IMR-90 (cell line): ENCODE measurements at regions not wholly inside any gene's neighbourhood (a gene's known extent, or its start where the extent isn't known, plus 50 kb on each side); places are given as distances from the start of the nearest gene placed in this dataset.

Experiments
- ATAC-seq: fragments of 200-7000 bp; cut with Tn5 transposase; 2 replicates; pipeline ENCODE4 v1.9.1; 2020; ENCODE audit warnings: low read depth, mild to moderate bottlenecking, moderate library complexity
- BruUV-seq: library from RNA; stranded (reverse); fragments of 400-500 nt; replicated peaks from 2 replicates; lab custom pipeline; 2021; lab: Mats Ljungman, UMichigan
- CTCF ChIA-PET: fragments of 300-600 bp; formaldehyde crosslinking; extraction: SDS; loops from one replicate; lab custom pipeline; 2021; ENCODE audit warnings: antibody characterized with exemption; lab: Yijun Ruan, JAX
- POLR2A ChIA-PET: fragments of 300-600 bp; sonication (Branson Sonifier 250); formaldehyde crosslinking; loops from one replicate; lab custom pipeline; 2022; ENCODE audit warnings: antibody characterized with exemption; ENCODE audit not compliant: unreplicated experiment; lab: Charles Lee
- DNase-seq: peaks from one replicate; pipeline ENCODE4 v3.0.0; 2013
- H2AFZ ChIP-seq: replicated peaks from 2 replicates; pipeline ENCODE3; 2013; ENCODE audit warnings: low read length, mild to moderate bottlenecking; ENCODE audit not compliant: poor library complexity
- H2AK5ac ChIP-seq: 2 replicates; pipeline ENCODE4 v1.6.1; 2013; ENCODE audit warnings: low read depth, low read length, inconsistent platforms
- H2AK9ac ChIP-seq: replicated peaks from 2 replicates; pipeline ENCODE3; 2013; ENCODE audit warnings: mild to moderate bottlenecking, low read depth, low read length, moderate library complexity; ENCODE audit not compliant: poor library complexity
- H2BK120ac ChIP-seq: 2 replicates; pipeline ENCODE4 v1.6.1; 2013; ENCODE audit warnings: low read depth, low read length, inconsistent platforms
- H2BK15ac ChIP-seq: 3 replicates; pipeline ENCODE4 v1.6.1; 2013; ENCODE audit warnings: low read depth, low read length, inconsistent platforms
- H2BK20ac ChIP-seq: 2 replicates; pipeline ENCODE4 v1.6.1; 2013; ENCODE audit warnings: low read depth, mild to moderate bottlenecking, inconsistent platforms, low read length, moderate library complexity
- H2BK5ac ChIP-seq: 2 replicates; pipeline ENCODE4 v1.6.1; 2013; ENCODE audit warnings: mild to moderate bottlenecking, low read depth, low read length, inconsistent platforms; ENCODE audit not compliant: poor library complexity, severe bottlenecking
- H3K14ac ChIP-seq: replicated peaks from 2 replicates; pipeline ENCODE4 v1.6.1; 2013; ENCODE audit warnings: low read depth, low read length, inconsistent platforms
- H3K18ac ChIP-seq: 2 replicates; pipeline ENCODE4 v1.6.1; 2013; ENCODE audit warnings: low read depth, low read length, control low read depth
- H3K23ac ChIP-seq: 2 replicates; pipeline ENCODE4 v1.6.1; 2013; ENCODE audit warnings: low read depth, low read length, inconsistent platforms
- H3K27ac ChIP-seq: 2 replicates; pipeline ENCODE4 v1.5.1; 2013; ENCODE audit warnings: mild to moderate bottlenecking, control low read depth, low read length; ENCODE audit not compliant: insufficient read depth
- H3K27me3 ChIP-seq: 2 replicates; pipeline ENCODE4 v1.6.1; 2013; ENCODE audit warnings: low read length; ENCODE audit not compliant: control insufficient read depth, insufficient read depth
- H3K36me3 ChIP-seq: 2 replicates; pipeline ENCODE4 v1.6.1; 2013; ENCODE audit warnings: low read length, mixed read lengths; ENCODE audit not compliant: control insufficient read depth, insufficient read depth
- H3K4ac ChIP-seq: 2 replicates; pipeline ENCODE4 v1.6.1; 2013; ENCODE audit warnings: low read depth, low read length, inconsistent platforms
- H3K4me1 ChIP-seq: 2 replicates; pipeline ENCODE4 v1.6.1; 2013; ENCODE audit warnings: low read length, mixed read lengths; ENCODE audit not compliant: control insufficient read depth, insufficient read depth
- H3K4me2 ChIP-seq: 2 replicates; pipeline ENCODE4 v1.6.1; 2013; ENCODE audit warnings: low read depth, mild to moderate bottlenecking, control low read depth, low read length, moderate library complexity
- H3K4me3 ChIP-seq: 2 replicates; pipeline ENCODE4 v1.5.1; 2013; ENCODE audit warnings: low read depth, mild to moderate bottlenecking, control low read depth, low read length, moderate library complexity; ENCODE audit not compliant: insufficient read depth
- H3K56ac ChIP-seq: 2 replicates; pipeline ENCODE4 v1.6.1; 2013; ENCODE audit warnings: low read length, inconsistent platforms; ENCODE audit not compliant: insufficient read depth; ENCODE audit errors: extremely low read depth
- H3K79me1 ChIP-seq, 2 experiments: 2 replicates each; pipeline ENCODE4 v1.6.1; 2013; ENCODE audit warnings: low read length in 2 of 2, inconsistent platforms in 1 of 2, low read depth in 1 of 2
- H3K9ac ChIP-seq: 2 replicates; pipeline ENCODE4 v1.6.1; 2013; ENCODE audit warnings: low read depth, low read length, control low read depth
- H3K9me1 ChIP-seq: 2 replicates; pipeline ENCODE4 v1.6.1; 2013; ENCODE audit warnings: low read length, inconsistent platforms; ENCODE audit not compliant: insufficient read depth
- H3K9me3 ChIP-seq: 2 replicates; pipeline ENCODE4 v1.6.1; 2013; ENCODE audit warnings: low read length; ENCODE audit not compliant: control insufficient read depth, insufficient read depth
- H4K20me1 ChIP-seq: 2 replicates; pipeline ENCODE4 v1.6.1; 2013; ENCODE audit warnings: low read length, inconsistent platforms; ENCODE audit not compliant: insufficient read depth
- H4K5ac ChIP-seq: 2 replicates; pipeline ENCODE4 v1.6.1; 2013; ENCODE audit warnings: mild to moderate bottlenecking, low read depth, low read length, control low read depth
- H4K8ac ChIP-seq, 2 experiments: 2 replicates each; pipeline ENCODE4 v1.6.1; 2013; ENCODE audit warnings: low read depth in 2 of 2, low read length in 2 of 2, control low read depth in 1 of 2, inconsistent platforms in 1 of 2
- H4K91ac ChIP-seq: 2 replicates; pipeline ENCODE4 v1.6.1; 2013; ENCODE audit warnings: low read depth, low read length, inconsistent platforms; ENCODE audit not compliant: insufficient read depth
- FOS ChIP-seq: fragments of 150-350 bp; IDR thresholded peaks from 2 replicates; pipeline ENCODE4 v1.6.1; 2016; ENCODE audit warnings: low read depth, low read length
- MAFK ChIP-seq: IDR thresholded peaks from 2 replicates; pipeline ENCODE4 v1.6.1; 2012; ENCODE audit warnings: low read depth, low read length, improper control_type of control experiment
- RCOR1 ChIP-seq: IDR thresholded peaks from 2 replicates; pipeline ENCODE4 v1.6.1; 2012; ENCODE audit warnings: mild to moderate bottlenecking, low read length, improper control_type of control experiment; ENCODE audit not compliant: insufficient replicate concordance
- RFX5 ChIP-seq: IDR thresholded peaks from 2 replicates; pipeline ENCODE4 v1.8.0; 2012; ENCODE audit warnings: low read depth, mild to moderate bottlenecking, low read length, moderate library complexity
- WGBS, 2 experiments: methylation state at CpG; one replicate each; pipeline versions ENCODE4 v1.1.5 to v1.1.7; 2013; ENCODE audit warnings: missing lambda C conversion rate in 2 of 2; ENCODE audit not compliant: insufficient read length in 1 of 2; ENCODE audit errors: extremely low coverage in 2 of 2; 5-methylcytosine and 5-hydroxymethylcytosine counted together
- dilution Hi-C: fragments of 300-500 bp; cut with HindIII; formaldehyde crosslinking; loops from one replicate; pipeline ENCODE4 v1.14.3; 2018; ENCODE audit warnings: low sequenced_read_pairs; ENCODE audit not compliant: unreplicated experiment
- in situ Hi-C: fragments of 300-500 bp; cut with MboI; formaldehyde crosslinking; loops from 3 replicates; pipeline ENCODE4 v1.14.3; 2019; ENCODE audit warnings: low sequenced_read_pairs, inconsistent platforms, mixed read lengths
- intact Hi-C: fragments of 100-400 bp; cut with micrococcal nuclease; formaldehyde crosslinking; loops from 2 replicates; pipeline ENCODE4 v1.10.0; 2022

GRCh38 chr7:88429382-88429781 is 122.7 kb upstream of the STEAP4 start:
- Histone ChIP-seq H4K20me1 (no peaks in the 10 kb centered on the region), H3K23ac (no peak overlapping the region), H2AK9ac (no peak overlapping the region), H3K4me3 (no peak overlapping the region), H3K36me3 (no peaks in the 10 kb centered on the region), H2AFZ (no peak overlapping the region), H2BK15ac (no peak overlapping the region), H3K9me1 (no peaks in the 10 kb centered on the region), H3K4me1 (no peaks in the 10 kb centered on the region), H3K18ac (no peak overlapping the region), H3K79me1 (no peaks in the 10 kb centered on the region), H3K56ac (no peak overlapping the region), H3K9ac (no peak overlapping the region), H3K9me3 (peaks cover 1% of the 10 kb centered on the region; the same call in 1 of the 2 replicates), H3K4ac (no peak overlapping the region), H2BK5ac (no peak overlapping the region), H4K8ac (no peak overlapping the region), H2AK5ac (no peak overlapping the region), H3K4me2 (no peak overlapping the region), H3K14ac (no peak overlapping the region), H2BK20ac (no peak overlapping the region), H4K5ac (no peak overlapping the region), H3K27ac (no peak overlapping the region), H2BK120ac (no peak overlapping the region), H4K91ac (no peak overlapping the region), H3K27me3 (no peaks in the 10 kb centered on the region)
- no peak for TF ChIP-seq MAFK
- no peak for TF ChIP-seq RFX5
- no peak for TF ChIP-seq FOS
- no peak for TF ChIP-seq RCOR1
- ChIA-PET POLR2A (no interaction called here), CTCF (no interaction called here)
- ATAC-seq: no peak
- no peak for DNase-seq
- intact Hi-C loops (no loop called here), dilution Hi-C loops (no loop called here), in situ Hi-C loops (no loop called here)
- whole genome bisulfite sequencing, 2 experiments: no CpG with 5 or more reads among the region's 2 CpGs
- BruUV-seq: no TSS peak
